Lung microvascular endothelial cell (primary cell): ENCODE measurements at regions not wholly inside any gene's neighbourhood (a gene's known extent, or its start where the extent isn't known, plus 50 kb on each side); places are given as distances from the start of the nearest gene placed in this dataset.

Experiments
- DNase-seq, 2 donors: peaks; one replicate each; pipeline versions ENCODE4 v3.0.0 to v3.0.0-alpha.2; 2010; ENCODE audit warnings: low read depth in 2 of 2

- DNase-seq, result no peak
These were observed 214.1 kb downstream of the REEP3 start for GRCh38 chr10:63735305-63735704.

DNA sequence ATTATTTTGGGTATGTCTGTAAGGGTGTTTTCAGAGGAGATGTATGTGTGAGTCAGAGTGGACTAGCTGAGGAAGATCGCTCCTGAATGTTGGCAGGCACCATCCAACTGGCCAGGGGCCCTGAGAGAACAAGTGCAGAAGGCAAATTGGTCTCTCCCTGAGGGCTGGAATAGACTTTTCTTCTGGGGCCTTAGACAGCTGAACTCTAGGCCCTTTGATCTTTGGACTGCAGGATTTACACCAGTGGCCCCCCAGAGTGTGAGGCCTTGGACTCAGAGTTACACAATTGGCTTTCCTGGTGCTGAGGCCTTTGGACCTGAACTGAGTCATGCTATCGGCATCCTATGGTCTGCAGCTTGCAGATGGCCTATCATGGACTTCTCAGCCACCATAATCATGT, 217.2 kb downstream of the REEP3 start:
- DNase-seq, result peak in 1 of 2 donors; percentile 34

GRCh38 chr10:63744060-63744941, 223.1 kb downstream of the REEP3 start:
- DNase-seq, result no peak

GRCh38 chr10:63749915-63750314, 228.7 kb downstream of the REEP3 start:
- no peak for DNase-seq

DNA sequence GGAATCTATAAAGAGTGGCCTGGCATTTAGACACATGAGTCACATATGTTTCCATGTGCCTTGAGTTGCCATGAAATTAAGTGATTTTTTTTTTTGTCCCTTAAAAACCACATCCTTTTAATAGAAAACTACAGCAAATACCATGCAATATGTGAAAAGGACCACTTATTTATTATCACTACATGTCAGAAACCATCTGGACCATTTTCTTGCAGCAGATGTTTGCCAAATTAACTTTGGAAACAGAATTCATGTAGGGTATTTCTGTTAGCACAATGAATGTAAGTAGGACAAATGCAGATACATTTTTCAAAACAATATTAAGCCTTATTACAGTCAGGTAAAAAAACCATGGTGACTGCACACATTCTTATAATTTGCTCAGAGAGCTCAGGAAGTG, 230.6 kb downstream of the REEP3 start:
- no peak for DNase-seq

- no peak for DNase-seq
These were observed 231.1 kb downstream of the REEP3 start for GRCh38 chr10:63752318-63752717.

- no peak for DNase-seq
These were observed 232.6 kb downstream of the REEP3 start for GRCh38 chr10:63753808-63754207.

- DNase-seq, result no peak
These were observed 234.2 kb downstream of the REEP3 start for GRCh38 chr10:63755441-63755840.

GRCh38 chr10:63757067-63757466, 235.9 kb downstream of the REEP3 start:
- DNase-seq, result no peak

- DNase-seq, result no peak
These were observed 236.9 kb downstream of the REEP3 start for GRCh38 chr10:63758080-63758479.

GRCh38 chr10:63759335-63759734, 238.1 kb downstream of the REEP3 start:
- DNase-seq, result no peak

DNA sequence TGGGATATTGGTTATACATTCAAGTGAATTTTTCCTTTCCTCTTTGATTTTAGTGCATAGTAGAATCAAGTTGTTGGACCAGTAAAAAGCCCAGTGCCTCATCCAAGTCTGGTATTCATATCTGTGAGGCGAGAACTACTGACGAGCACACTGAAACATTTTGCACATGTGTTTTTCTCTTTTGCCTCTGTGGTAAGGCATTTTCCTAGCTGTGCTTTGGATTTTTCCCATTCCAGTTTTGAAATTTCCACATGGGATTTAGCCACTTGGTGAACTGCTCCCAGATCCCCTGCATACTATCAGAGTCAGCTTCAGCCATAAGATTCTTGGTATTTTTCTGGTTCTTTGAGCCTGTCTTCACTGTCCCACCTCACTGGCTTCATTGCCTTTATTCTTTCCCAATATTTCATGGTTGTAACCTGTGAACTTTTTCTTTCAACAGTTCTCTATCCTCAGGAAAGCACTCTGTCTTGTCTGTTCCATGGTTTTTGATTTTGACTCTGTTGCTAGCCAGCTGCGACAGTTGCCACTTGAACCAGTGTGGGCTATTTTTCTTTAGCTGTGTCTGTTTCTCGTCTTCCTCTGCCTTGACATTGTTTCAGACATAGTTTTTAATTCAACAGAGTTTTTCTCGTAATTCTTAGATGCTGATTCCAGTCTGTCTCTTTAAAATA, 239.0 kb downstream of the REEP3 start:
- no peak for DNase-seq

GRCh38 chr10:63760708-63761047, 239.5 kb downstream of the REEP3 start:
- no peak for DNase-seq

GRCh38 chr10:63761243-63761642, 240.0 kb downstream of the REEP3 start:
- peak in 1 of 2 donors; percentile 4 for DNase-seq

- peak in 1 of 2 donors; percentile 16 for DNase-seq
These were observed 242.5 kb downstream of the REEP3 start for GRCh38 chr10:63763744-63764143.

DNA sequence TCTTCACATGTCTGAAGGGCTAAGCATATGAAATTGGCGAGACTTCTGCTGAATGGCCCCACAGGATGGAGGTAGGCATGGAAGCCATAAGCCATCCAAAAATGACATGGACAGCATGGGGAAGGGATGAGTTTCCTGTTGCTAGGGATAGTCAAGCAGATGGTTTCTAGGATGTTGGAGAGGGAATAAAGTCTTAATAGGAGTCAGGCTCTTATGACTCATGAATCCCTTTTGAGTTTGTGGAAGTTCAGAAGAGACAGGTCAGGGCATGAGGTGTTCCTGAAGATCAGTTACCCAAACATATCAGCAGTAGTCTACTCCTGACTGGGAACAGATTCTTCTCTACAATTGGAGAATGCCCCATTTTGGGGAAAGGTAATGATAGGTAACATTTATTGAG, 243.9 kb downstream of the REEP3 start:
- peak in 1 of 2 donors; percentile 17 for DNase-seq

DNA sequence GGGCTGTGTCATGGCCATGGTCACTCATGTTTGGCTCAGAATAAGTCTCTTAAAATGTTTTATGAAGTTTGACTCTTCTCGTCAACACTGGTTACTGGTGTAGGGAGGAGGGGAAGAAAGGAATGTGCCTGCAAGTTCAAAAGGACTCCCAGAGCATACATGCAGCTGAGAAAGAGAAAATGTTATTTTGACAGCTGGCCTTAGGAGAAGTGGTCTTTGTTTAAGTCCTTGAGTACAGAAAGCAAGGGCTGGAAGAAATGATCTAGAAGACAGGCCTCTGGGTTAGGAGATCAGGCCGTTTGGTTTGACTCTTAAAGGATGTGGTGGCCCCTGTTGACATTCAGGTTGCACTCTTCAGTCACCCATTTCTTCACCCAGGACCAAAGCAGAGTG, 245.5 kb downstream of the REEP3 start:
- no peak for DNase-seq

DNA sequence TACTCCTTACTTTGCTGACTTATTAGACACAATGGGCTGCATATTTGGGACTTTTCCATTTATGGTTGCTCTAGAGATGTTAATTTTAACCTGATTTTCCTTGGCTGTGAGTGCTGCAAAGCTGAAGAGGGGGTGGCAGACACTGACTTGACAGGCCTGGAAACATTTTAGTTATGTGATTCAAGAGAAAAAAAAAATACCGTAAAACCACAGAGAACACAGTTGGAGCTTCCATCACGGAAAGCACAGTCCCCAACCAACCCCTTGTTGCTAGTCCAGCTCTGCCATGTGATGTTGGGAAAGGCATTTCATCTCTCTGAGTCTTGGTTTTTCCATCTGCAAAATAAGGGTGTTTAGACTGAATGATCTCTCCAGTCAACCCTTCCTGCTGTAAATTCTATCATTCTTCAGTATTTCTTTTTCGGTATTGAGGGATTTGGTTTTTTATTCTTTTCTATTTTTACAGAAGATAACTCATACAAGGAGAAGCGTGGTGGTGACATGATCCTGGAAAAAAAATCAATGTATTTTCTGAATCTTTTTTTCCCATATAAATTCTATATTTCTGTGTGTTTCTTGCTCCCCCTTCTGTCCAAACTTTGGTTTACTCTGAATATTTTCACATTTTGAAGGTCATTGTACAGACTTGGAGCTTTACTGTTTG, 246.1 kb downstream of the REEP3 start:
- DNase-seq, result peak; percentile 41 to 75

DNA sequence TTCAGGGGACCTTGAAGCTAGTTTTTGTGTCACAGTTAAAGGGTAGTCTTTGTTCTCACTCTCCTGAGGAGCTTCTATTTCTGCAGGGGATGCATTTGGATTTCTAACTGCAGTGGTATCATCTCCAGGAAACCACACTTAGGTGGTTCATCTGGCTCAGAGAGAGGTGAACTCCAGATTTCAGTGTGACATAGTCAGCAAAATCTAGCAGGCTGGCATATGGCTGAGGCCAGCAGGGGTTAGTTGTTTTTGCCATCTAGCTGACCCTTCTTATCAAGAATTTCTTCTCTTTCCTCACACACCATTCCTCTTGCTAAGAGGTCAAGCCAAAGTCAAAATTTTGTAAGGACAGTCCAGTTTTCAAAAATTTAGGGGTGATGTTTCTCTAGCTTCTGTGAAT, 248.2 kb downstream of the REEP3 start:
- no peak for DNase-seq

GRCh38 chr10:63770523-63770922, 249.3 kb downstream of the REEP3 start:
- no peak for DNase-seq

DNA sequence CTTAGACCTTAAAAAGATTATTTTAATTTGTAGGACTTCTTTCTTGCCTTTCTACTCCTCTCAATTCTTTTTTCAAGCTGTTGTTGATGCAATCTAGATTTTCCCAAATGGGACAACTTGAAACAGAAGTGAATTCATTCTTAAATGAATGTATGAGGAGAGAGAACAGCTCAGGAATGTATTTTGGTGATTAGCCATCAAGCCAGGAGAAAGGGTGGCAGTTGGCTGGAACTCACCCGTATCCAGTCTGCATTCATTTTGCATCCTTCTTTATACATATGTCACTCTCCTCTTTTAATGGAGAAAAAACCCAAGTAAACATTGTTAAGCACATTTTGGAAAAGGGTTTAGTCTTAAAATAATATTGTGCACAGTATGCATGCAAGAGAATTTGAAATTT, 251.3 kb downstream of the REEP3 start:
- DNase-seq, result no peak

DNA sequence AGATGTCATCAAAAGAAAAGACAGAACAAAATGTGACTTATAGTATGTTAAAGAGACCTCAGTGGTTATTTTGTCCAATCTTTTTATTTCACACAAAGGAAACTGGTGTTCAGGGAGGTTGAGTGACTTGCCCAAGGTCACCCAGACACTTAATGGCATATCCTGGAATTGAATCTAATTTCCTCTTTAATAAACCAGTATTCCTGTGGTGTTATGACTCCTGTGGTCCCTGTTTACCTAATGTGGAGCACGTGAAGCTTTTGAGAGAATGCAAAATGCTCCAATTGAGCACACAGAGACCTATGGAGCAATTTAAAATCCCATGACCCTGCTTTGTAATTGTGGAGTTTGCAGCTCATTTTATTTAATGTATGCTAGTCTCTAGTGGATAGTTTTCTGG, 251.9 kb downstream of the REEP3 start:
- peak; percentile 44 to 89 for DNase-seq

- no peak for DNase-seq
These were observed 252.8 kb downstream of the REEP3 start for GRCh38 chr10:63773962-63774361.
